ENCODE measurements at regions not wholly inside any gene's neighbourhood (a gene's known extent, or its start where the extent isn't known, plus 50 kb on each side); places are given as distances from the start of the nearest gene placed in this dataset.

DNA sequence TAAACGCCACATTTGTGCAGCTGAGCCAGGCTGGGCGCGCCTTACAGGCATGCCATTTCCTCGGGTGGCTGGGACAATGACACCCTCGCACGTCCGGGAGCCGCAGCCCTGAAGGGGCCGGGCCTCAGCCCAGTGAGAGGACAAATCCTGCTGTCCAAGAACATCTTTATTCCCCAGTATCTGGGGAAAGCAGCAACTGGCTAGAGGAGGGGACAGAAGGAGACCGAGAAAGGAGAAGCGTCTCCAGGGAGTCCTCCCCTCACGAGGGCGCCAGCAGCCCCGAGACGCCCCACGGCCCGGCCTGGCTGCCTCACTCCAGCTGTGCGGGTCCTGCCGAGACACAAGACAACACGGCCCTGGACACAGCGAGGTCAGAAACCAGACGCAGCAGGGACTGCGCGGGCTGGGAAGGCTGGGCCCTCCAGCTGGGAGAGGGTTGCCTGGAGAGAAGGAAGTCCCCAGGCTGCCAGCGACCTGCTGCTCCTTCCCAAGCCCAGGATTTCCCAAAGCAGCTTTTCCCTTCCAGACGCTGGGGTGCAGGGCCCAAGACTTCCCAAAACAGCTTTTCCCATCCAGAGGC is 130.2 kb downstream of the CHSY1 start:
- Histone ChIP-seq H3K27me3 (ENCODE audit: low read depth, low read length) (peaks cover 40% of the 10 kb centered on the region), H3K4me3 (ENCODE audit: low read length) (peak overlapping the region; percentile 58), H3K36me3 (replicated peaks; ENCODE audit: low read depth, low read length) (no peaks in the 10 kb centered on the region), H3K79me2 (ENCODE audit: low read length) (no peaks in the 10 kb centered on the region), H3K4me1 (ENCODE audit: low read length) (peaks cover 35% of the 10 kb centered on the region), H4K20me1 (ENCODE audit: insufficient read depth, low read length) (no peaks in the 10 kb centered on the region), H2AFZ (ENCODE audit: low read depth, low read length) (peak overlapping the region; percentile 28; the same call in 1 of the 2 replicates), H3K4me2 (ENCODE audit: low read length) (peak overlapping the region; percentile 71), H3K27ac (ENCODE audit: low read length) (no peak overlapping the region), H3K9me3 (ENCODE audit: insufficient read depth, low read length) (no peaks in the 10 kb centered on the region), H3K9ac (ENCODE audit: low read length) (peak overlapping the region; percentile 5; the same call in 1 of the 2 replicates)
- TF ChIP-seq, protein P1, sequence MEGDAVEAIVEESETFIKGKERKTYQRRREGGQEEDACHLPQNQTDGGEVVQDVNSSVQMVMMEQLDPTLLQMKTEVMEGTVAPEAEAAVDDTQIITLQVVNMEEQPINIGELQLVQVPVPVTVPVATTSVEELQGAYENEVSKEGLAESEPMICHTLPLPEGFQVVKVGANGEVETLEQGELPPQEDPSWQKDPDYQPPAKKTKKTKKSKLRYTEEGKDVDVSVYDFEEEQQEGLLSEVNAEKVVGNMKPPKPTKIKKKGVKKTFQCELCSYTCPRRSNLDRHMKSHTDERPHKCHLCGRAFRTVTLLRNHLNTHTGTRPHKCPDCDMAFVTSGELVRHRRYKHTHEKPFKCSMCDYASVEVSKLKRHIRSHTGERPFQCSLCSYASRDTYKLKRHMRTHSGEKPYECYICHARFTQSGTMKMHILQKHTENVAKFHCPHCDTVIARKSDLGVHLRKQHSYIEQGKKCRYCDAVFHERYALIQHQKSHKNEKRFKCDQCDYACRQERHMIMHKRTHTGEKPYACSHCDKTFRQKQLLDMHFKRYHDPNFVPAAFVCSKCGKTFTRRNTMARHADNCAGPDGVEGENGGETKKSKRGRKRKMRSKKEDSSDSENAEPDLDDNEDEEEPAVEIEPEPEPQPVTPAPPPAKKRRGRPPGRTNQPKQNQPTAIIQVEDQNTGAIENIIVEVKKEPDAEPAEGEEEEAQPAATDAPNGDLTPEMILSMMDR (IDR thresholded peaks at IDR 0.05; ENCODE audit: low read depth, low read length) = peak; percentile 64
- no peak for TF ChIP-seq EZH2phosphoT487 (IDR thresholded peaks at IDR 0.05; ENCODE audit: low read depth)

DNA sequence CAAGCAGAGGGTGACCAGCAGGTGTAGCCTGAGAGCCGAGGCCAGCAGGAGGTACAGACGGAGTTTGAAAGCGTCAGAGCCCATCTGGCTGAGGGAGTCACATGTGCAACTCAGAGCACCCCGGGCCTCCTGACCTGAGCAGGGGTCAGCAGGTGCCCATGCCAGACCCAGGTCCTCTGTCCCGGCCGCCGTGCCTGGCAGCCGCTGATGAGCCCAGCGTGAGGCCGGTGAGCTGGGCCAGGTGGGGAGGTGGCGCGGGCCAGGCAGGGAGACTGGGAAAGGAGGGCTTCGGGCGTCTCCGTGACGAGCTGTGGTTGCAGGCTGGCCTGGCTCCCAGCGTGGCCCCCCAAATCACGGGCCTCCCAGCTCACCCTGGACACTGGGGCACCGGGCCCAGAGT is 130.9 kb downstream of the CHSY1 start:
- TF ChIP-seq, protein P1 (IDR thresholded peaks at IDR 0.05; ENCODE audit: low read depth, low read length) = no peak
- TF ChIP-seq EZH2phosphoT487 (IDR thresholded peaks at IDR 0.05; ENCODE audit: low read depth) = no peak
- Histone ChIP-seq H3K27ac (ENCODE audit: low read length) (no peak overlapping the region), H3K4me2 (ENCODE audit: low read length) (peak overlapping the region; percentile 71), H2AFZ (ENCODE audit: low read depth, low read length) (no peak overlapping the region), H3K4me3 (ENCODE audit: low read length) (no peak overlapping the region), H3K9ac (ENCODE audit: low read length) (no peak overlapping the region), H3K79me2 (ENCODE audit: low read length) (no peaks in the 10 kb centered on the region), H3K9me3 (ENCODE audit: insufficient read depth, low read length) (no peaks in the 10 kb centered on the region), H4K20me1 (ENCODE audit: insufficient read depth, low read length) (no peaks in the 10 kb centered on the region), H3K4me1 (ENCODE audit: low read length) (peaks cover 29% of the 10 kb centered on the region), H3K36me3 (replicated peaks; ENCODE audit: low read depth, low read length) (no peaks in the 10 kb centered on the region), H3K27me3 (ENCODE audit: low read depth, low read length) (peaks cover 38% of the 10 kb centered on the region)

DNA sequence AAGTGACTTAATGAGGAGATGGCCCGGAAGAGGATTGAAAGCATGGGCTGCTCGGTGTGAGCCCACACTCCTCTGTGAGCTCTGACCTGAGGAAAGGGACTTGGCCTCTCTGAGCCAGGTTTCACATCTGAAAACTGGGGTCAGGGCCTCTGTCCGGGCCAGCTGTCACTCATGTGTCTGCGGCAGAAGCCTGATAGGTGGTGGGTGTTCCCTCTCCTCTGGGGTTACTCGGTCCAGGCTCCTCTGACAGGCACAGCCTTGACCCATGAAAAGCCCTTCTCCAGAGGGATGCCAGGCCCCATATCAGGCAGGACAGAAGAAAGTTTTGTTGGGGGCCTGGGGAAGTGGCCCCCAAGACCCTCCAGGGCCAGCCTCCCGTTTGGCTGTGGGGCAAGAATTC is 131.4 kb downstream of the CHSY1 start:
- H3K27ac ChIP-seq (ENCODE audit: low read length) = no peak overlapping the region
- H3K79me2 ChIP-seq (ENCODE audit: low read length) = no peaks in the 10 kb centered on the region
- H2AFZ ChIP-seq (ENCODE audit: low read depth, low read length) = no peak overlapping the region
- no peak overlapping the region for H3K4me3 ChIP-seq (ENCODE audit: low read length)
- no peaks in the 10 kb centered on the region for H4K20me1 ChIP-seq (ENCODE audit: insufficient read depth, low read length)
- no peaks in the 10 kb centered on the region for H3K9me3 ChIP-seq (ENCODE audit: insufficient read depth, low read length)
- H3K4me2 ChIP-seq (ENCODE audit: low read length) = no peak overlapping the region
- peaks cover 37% of the 10 kb centered on the region for H3K27me3 ChIP-seq (ENCODE audit: low read depth, low read length)
- H3K36me3 ChIP-seq (replicated peaks; ENCODE audit: low read depth, low read length) = no peaks in the 10 kb centered on the region
- TF ChIP-seq, protein P1 (IDR thresholded peaks at IDR 0.05; ENCODE audit: low read depth, low read length) = no peak
- TF ChIP-seq EZH2phosphoT487 (IDR thresholded peaks at IDR 0.05; ENCODE audit: low read depth) = no peak
- peaks cover 24% of the 10 kb centered on the region for H3K4me1 ChIP-seq (ENCODE audit: low read length)
- H3K9ac ChIP-seq (ENCODE audit: low read length) = no peak overlapping the region

Measured in OCI-LY3 (cell line).